ENCODE measurements at regions not wholly inside any gene's neighbourhood (a gene's known extent, or its start where the extent isn't known, plus 50 kb on each side); places are given as distances from the start of the nearest gene placed in this dataset.

- no peak for DNase-seq
Measured at GRCh38 chr6:169079650-169080049, 174.0 kb downstream of the THBS2 start.

GRCh38 chr6:169078399-169079145 is 175.1 kb downstream of the THBS2 start:
- DNase-seq = no peak

DNA sequence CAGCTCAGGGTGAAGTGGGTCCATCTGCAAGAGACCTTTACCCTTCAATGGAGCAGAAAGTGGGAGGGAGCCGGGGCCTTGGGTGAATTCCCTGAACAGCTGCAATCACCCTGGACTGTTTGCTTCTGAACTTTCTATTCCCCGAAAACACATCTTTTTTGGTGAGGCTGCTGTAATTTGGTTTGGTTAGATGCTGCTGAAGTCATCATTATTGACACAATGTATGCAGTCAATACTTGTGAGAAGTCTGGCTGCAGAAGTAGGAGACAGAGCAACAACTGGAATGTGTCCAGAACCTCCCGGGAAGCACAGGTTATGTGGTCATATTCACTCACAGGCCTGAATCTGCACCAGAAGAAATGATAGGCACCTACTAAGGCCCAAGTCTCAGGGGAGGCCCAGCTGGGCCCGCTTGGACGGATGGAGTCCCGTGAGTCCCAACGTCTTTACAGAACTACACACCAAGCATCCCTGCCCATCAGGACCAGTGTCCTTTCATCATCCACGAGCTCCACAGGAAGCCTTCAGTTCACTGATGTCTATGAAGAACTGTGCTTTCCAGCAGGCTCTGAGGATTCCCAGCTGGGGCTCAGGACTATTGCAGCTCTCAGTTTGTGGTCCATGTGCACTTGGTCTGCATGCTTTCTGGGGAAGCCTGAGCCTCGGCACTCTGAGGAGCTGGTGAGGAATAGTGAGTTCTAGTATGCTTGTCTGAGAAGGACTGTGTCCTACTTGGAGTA is 177.6 kb downstream of the THBS2 start:
- no peak for DNase-seq

- DNase-seq = no peak
Measured at GRCh38 chr6:169075211-169075914, 178.3 kb downstream of the THBS2 start.

GRCh38 chr6:169074526-169074925 is 179.1 kb downstream of the THBS2 start:
- DNase-seq = no peak

GRCh38 chr6:169073311-169073710 is 180.3 kb downstream of the THBS2 start:
- no peak for DNase-seq

DNA sequence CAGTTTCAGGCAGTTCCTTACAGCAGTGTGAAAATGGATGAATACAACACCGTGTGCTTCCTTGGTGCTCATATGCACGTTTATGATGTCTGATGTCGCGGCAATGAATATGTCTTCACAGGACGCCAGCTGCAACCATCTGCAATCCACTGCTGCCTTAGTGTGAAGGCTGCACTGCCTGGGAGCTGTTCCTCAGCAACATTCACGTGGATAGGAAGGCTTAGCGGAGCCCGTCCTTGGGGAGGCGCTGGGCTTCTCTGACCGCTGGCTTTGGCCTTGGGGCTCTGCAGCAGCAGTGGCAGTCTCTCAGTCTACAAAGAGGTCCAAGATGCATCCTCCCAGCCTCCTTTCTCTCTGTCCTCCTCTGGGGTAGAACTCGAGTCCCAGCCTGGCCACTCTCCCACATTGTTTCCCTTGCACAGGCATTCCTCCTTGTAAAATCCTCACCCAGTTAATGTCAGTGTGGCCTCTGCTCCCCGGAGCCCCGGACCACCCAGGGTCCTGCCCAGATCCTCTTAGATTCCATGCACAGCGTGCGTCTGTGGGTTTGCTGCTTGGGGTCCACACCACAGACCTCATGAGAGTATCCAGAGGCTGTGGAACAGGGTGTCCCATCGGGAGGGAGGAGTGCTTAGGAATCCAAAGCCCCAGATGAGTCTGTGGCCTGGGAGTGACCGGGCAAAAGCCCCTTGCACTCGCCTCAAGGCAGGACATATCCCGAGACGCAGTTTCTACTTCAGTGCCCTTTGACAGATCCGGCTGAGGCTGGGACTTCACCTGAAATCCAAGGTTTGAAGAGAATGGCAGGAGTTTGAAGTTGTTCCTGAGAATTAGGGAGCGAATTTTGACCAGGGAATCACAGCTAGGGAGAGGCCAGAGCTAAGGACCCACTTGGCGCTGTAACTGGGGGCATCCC is 181.3 kb downstream of the THBS2 start:
- DNase-seq = no peak

GRCh38 chr6:169071394-169071793 is 182.3 kb downstream of the THBS2 start:
- no peak for DNase-seq

GRCh38 chr6:169070506-169071176 is 183.0 kb downstream of the THBS2 start:
- no peak for DNase-seq

GRCh38 chr6:169069356-169069755 is 184.3 kb downstream of the THBS2 start:
- no peak for DNase-seq

DNA sequence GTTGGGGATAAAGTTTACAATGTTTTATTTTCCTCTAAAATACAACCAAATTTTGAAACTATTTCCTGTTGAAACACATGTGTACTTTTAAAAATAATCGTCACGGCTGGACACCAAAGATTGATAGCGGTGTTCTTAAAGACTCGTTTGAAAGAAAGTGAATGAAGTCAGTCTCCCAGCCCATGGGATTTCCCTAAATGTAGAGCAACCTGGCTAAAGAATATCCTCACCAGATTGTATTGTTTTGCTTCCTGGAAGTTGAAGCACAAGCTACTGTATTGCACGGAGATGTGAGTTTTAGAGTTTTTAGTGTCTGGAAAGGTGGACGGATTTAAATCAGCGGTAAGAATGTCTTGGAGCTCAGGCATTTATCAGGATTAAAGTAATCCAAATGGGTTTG is 189.5 kb downstream of the THBS2 start:
- no peak for DNase-seq

DNA sequence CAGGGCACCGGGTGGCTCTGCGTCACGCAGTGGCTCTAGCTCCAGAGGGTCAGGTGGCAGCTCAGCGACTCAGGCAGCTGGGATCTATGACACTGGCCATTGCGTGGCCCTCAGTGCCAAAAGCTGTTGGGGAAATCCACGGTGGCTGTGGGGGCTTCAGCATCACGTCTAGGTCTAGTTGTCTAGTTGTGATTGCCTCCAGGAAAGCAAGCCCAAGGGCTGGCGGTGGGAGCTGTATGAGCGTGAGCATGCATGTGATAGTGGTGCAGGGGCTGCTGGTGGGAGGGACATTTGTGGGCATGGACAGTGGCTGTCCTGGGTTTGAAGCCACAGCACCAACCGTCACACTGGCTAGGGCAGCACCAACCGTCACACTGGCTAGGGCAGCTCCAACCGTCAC is 191.4 kb downstream of the THBS2 start:
- no peak for DNase-seq

- no peak for DNase-seq
Measured at GRCh38 chr6:169058634-169059033, 195.0 kb downstream of the THBS2 start.

DNA sequence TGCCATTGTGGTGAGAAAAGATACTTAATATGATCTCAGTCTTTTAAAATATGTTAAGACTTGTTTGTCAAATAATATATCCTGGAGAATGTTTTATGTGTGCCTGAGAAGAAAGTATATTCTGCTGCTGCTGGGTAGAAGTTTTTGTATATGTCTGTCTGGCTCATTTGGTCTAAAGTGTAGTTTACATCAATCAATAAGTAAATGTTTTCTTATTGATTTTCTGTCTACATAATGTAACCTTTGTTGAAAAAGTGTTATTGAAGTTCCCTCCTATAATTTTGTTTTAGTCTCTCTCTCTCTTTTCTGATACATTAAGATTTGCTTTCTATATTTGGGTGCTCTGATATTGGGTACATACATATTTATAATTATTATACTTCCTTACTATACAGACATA is 201.2 kb downstream of the THBS2 start:
- DNase-seq = no peak

DNA sequence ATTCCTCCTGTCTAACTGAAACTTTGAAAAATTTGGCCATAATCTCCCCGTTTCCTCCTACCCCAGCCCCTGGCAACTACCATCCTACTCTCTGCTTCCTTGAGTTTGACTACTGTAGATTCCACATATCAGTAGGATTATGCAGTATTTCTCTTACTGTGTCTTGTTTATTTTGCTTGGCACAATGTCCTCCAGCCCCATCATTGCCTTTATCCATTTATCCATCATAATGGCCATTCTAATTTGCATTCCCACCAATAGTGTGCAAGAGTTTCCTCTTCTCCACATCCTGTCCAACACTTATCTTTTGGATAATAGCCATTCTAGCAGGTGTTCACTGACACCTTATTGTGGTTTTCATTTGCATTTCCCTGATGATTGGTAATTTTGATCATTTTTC is 202.3 kb downstream of the THBS2 start:
- DNase-seq = no peak

- no peak for DNase-seq
Measured at GRCh38 chr6:169048865-169049205, 204.8 kb downstream of the THBS2 start.

DNA sequence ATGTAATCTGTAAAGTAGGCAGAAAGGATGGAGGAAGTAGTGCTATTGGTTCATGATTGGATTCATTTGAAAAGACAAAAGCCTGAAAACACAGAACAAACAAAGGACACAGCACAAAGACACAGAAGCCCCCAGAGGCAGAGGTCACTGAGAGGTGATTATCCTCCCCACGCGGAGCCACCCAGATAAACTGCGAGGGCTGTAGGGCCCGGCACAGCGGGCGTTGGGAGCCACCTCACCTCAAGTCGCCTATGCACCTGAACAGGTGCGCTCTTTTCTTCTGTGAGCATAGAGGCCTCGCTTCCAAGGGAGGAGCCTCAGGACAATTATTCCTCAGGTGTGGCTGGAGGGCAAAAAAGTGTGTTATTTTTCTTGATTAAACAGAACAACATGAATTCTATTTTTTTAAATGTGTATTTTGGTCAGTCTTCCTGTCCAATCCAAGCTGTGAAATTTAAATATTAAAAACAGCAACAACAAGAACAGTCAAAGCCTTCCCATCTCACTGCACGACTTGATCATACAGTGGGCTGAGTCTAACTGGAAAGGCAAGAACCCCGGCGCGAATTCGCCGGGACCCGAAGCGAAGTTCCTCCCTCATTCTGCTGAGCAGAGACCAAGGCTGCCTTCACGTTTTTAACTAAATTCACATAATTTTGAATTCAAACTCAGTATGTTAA is 205.3 kb downstream of the THBS2 start:
- DNase-seq = no peak

DNA sequence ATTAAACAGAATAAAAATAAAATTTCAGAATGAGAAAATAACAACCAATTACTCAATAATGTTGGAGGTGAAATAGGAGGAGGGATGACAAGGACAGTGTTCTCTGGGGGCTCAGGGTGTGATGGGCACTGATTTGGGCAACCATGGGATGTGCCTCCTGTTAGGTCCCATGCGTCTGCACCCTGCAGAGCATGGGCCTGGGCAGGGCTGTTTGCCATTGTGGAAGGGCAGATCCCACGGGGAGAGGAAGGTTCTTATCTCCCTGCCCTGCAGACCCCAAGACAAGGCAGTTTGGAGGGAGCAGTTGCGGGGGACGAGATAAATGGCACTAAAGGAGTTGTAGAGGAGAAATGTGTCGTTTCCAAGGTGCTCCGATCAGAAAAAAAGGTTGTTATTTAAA is 206.3 kb downstream of the THBS2 start:
- DNase-seq = no peak

DNA sequence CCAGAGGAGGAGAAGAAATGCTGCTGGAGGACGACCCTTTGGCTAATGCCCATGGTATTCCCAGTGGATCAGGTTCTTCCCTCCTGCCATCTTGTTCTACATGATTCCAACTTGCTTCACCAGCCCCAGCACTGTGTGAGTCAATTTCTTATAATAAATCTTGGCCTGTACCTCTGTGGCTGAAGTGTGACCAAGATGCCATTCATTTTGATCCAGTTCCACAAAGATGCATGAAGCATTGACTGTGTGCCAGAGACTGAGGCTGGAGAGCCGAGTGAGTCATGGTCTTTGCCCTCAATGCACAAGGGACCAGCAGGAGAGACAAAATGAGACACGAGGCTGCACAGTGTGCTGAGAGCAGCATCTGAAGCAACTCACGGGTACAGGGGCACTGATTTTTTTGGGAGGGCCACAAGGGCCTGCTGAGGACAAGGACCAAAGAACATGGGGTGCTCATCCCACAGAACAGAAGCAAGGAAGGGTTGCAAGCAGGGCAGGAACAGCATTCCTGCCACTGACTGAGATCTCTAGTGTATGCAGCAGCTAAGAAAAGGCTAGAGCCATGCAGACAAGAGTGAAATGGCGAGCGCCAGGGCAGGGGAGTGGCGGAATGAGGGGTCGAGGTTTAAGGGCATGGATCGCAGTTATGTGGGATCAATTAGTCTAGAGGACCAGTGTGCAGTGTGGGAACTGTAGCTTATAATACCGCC is 207.0 kb downstream of the THBS2 start:
- DNase-seq = no peak

GRCh38 chr6:169046021-169046420 is 207.6 kb downstream of the THBS2 start:
- DNase-seq = no peak

DNA sequence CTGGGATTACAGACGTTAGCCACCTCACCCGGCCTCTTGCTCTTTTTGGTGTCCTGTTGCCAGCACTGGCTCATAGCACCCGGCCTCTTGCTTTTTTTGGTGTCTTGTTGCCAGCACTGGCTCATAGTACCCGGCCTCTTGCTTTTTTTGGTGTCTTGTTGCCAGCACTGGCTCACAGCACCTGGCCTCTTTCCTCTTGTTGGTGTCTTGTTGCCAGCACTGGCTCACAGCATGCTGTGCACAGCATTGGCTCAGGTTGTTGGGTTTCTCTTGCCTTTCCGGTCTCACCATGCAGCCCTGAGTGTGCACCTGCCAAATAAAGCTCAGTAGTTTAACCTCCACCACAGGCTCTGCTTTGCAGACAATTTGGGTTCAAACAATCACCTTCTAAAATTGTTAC is 208.2 kb downstream of the THBS2 start:
- DNase-seq = no peak
